Right forelimb (tissue), 1 donor: ENCODE measurements at regions not wholly inside any gene's neighbourhood (a gene's known extent, or its start where the extent isn't known, plus 50 kb on each side); places are given as distances from the start of the nearest gene placed in this dataset.

Experiments
- DNase-seq: peaks from one replicate; pipeline ENCODE4 v3.0.0-alpha.2; 2018

DNA sequence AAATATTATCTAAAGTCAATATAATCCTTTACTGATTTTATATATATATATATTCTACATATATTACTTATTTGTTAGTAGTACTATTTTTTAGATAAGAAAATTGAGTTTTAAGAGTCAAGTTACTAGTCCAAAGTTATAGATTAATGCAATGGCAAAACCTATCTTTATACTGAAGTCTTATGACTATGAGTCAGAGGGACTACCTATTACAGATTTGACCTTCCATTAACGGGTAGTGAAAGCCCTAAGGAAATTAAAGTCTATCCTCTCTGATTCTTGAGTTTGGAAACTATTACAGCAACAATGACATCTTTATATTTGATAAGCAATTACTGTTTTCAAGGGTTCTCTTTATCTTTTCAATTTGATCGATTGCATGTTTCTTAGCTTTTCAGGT, 315.8 kb downstream of the CASP12 start:
- DNase-seq: no peak

DNA sequence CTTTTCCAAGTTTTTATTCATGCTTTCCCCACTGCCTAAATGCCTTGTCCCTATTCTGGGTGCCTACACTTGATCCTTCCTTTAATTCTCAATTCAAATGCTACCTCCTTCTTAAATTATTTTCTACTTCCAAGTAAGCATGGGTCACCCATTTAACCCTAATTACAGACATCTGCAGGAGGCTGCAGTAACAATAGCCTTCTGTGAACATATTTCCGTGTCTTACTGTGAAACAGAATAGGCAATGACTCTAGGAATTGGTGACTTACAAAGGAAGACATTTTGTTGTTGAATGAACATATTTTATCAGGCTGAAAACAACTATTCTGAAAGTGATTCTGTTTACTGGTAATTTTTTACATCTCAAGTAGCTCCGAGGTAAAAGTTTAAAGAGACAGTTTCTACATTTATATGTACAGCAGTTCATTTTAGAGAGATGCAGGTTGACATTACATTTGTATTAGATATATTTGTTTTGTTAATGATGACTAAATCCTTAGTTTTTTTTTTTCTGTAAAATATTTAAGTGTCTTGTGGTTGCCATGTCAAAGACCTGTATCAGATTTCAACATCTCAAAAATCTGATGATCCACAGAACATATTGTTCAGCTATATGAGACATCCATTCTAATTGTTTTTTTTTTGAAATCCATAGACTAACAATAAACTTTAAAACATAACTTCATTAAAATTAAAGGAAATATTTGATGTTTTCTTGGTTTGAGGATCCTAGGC, 316.8 kb downstream of the CASP12 start:
- DNase-seq: no peak

DNA sequence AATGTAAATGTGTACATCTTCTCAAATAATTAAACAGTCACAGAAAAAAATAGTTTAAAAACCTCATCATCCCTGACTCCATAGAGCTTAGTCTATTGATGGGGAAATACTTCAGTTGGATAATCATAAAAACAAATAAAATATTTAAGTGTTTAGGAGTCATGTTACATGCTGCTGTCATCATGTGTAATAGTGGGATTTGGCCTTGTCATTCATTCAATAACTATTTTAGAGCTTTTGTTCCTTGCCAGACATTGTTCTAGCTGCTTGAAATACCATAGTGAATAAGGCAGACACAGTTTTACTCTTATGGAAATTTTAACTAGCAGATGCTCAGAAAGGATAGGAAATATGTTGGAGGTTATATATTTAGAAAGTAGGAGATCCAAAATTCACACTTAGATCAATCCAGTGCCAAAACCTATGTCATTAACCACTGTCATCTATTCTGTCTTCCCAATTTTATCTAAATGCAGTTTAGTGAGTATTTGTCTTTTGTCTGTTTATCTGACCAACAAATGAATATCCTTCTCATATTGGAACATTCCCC, 324.7 kb downstream of the CASP12 start:
- no peak for DNase-seq

DNA sequence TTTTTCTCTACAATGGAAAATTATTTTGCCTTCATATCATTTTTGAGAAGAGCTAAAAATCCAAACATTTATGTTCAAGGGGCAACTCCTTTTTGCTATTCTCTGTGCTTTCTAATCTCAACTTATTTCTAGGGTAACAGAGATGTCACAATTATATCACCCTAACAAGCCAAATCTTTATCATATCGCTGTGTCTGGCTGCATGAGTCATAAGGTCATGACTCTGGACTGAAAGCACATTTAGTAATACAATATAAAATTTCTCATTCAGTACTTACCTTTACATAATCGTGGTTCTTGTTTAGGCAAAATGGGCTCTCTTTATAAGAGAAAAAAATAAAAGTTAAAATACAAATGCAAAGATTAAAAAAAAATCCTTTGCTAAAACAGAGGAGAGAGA, 326.0 kb downstream of the CASP12 start:
- no peak for DNase-seq

DNA sequence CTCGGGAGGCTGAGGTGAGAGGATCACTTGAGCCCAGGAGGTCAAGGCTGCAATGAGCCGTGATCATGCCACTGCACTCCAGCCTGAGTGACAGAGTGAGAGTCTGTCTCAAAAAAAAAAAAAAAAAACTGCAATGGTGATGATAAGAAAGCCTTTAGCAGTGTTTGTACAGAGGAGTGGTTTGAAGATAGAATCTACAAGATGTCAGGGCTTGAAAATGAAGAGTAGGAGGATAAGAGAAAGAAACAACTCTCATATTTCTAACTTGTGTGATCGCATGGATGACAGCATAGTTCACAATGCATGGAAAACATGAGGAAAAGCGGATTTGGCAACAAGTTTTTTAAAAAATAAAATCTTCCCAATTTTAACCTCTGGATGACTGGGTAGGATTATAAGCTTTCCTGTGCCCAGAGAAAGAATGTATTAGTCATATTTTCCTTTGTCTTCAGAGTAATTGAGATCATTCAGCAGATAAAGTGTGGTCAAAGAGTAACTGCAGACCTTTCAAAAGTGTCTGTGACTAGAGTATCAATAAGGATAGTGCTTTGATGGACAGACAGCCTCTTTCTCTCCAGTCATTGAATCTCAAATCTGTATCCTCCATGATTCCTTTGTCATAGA, 328.1 kb downstream of the CASP12 start:
- no peak for DNase-seq

DNA sequence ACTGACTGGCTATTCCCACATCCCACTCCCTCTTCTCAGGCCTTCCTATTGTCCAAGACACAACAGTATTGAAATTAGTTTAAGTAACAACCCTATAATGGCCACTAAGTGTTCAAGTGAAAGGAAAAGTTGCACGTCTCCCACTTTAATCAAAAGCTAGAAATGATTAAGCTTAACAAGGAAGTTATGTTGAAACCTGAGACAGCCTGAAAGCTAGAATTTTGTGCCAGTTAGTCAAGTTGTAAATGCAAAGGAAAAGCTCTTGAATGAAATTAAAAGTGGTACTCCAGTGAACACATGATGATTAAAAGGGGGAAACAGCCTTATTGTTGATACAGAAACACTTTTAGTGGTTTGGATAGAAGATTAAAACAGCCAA, 332.7 kb downstream of the CASP12 start:
- DNase-seq: no peak

DNA sequence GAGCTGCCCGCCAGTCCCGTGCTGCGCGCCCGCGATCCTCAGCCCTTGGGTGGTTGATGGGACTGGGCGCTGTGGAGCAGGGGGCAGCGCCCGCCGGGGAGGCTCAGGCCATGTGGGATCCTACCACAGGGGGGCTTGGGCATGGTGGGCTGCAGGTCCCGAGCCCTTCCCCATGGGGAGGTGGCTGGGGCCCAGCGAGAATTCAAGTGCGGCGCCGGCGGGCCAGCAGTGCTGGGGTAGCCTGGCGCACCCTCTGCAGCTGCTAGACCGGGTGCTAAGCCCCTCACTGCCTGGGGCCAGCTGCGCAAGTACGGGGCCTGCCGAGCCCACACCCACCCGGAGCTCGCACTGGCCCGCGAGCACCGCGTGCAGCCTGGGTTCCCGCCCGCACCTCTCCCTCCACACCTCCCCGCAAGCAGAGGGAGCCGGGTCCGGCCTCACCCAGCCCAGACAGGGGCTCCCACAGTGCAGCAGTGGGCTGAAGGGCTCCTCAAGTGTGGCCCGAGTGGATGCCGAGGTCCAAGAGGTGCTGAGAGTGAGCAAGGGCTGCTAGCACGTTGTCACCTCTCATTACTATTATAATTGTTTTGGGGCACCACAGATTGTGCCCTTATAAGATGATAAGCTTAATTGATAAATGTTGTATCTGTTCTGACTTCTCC, 333.2 kb downstream of the CASP12 start:
- no peak for DNase-seq

DNA sequence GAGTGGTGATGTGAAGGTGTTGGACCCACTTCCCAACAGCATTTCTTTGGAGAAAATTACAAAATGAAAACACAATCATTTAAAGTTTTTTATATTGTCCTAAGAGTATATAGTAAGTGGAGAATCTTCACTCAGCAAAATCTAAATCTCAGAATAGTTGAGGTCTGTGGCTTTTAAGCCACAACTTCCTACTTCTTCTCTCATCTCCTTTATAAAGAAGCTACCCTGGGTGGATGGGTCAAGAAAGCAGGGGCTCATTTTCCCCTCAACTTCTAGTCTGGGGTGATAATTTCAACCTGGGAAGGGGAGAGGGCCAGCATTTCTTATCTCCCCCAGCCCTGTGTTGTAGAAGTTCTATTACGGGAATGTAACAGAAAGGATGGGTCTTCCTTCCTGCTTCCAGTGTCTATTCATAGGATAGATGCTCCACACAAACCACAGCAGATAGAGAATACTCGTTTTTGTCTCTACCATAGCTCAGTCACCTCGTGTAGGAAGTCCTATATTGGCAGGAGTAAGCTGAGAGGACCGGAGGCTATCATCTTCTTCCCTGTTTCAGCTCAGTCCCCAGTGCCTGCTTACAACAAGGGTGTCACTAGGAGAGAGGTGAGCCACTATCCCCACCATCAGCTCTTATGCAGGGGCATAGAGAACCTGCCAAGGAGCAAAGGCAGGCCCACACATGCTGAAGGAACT, 341.5 kb downstream of the CASP12 start:
- DNase-seq: no peak

DNA sequence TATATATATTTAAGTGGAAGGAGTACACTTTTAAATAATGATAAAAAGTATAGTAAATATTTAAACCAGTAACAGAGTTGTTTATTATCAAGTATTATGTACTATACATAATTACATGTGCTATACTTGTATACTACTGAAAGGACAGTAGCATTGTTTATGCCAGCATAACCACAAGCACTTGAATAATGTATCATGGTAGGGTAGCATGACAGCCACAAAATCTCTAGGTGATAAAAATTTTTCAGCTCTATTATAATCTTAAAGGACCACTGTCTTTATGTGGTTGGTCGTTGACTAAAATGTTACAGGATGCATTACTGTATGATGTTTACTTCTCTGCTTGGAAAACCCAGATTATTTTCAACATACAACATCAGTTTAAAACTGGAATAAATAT, 349.2 kb downstream of the CASP12 start:
- DNase-seq: no peak

DNA sequence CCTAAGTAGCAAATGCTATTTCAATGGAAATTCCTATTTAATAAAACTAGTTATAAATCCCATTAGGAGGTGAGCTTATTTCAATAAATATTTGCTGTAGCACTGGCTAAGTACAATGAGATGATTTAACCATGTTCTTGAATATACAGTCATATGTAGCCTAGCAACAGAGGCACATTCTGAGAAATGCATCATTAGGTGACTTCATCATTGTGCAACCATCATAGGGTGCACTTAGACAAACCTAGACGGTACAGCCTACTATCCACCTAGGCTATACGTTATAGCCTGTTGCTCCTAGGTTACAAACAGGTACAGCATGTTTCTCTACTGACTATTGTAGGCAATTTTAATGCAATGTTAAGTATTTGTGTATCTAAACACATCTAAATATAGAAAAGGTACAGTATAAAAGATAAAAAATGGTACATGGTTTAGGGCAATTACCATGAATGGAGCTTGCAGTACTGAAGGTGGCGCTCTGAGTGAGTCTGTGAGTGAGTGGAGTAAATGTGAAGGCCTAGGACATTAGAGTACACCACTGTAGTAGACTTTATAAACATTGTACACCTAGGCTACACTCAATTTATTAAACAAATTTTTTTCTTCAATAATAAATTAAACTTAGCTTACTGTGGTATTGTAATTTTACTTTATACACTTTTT, 350.1 kb downstream of the CASP12 start:
- DNase-seq: no peak

DNA sequence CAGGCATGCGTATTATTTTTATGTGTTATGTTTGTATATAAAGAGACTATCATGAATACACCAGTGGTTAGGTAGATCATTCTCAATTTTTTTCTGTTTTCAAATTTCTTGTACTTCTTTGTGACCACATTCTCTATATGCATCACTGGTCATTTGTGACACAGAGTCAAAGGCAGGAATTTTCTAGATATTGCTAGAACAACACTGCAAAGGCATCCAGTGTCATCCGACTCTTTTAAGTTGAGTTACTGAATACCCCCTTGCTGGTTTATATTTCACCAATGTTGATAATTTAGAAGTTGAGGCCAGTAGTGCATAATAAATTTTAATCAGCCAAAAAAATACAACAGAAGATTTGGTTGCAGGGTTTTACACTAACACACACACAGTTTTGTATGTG, 351.8 kb downstream of the CASP12 start:
- DNase-seq: no peak

DNA sequence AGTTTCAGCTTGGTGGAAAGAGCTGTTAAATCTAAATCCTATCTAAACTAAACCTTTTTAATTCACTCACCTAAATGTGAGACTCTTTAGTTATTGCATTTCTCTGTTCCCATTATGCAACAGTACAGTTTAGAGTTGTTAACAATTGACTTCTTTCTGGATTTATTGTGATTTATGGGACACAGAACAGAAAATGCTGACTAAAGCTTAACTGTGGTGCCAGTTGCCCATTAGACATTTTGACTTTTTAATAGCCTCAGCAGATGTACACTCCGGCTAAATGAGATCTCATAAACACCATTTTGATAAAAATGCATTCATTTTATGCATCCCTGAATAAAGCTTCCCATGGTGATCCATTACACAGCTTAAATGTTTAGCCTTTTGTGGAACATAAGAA, 356.6 kb downstream of the CASP12 start:
- no peak for DNase-seq

DNA sequence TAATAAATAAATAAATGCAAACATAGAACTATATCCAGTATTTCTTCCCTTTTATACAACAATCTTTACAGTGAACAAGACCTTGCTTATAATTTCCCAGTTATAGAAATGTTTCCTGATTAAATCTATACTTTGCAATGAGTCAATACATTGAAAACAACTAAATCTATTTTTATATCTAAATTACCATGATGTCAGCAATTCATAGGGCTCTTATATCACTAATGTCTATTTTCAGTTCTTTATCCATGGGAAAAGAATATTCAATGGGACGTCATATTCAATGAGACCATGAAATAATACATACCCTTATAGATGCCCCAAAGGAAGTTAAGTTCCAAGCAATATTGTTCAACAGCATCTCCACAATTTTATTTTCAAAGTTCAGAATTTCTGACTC, 359.9 kb downstream of the CASP12 start:
- DNase-seq: no peak

DNA sequence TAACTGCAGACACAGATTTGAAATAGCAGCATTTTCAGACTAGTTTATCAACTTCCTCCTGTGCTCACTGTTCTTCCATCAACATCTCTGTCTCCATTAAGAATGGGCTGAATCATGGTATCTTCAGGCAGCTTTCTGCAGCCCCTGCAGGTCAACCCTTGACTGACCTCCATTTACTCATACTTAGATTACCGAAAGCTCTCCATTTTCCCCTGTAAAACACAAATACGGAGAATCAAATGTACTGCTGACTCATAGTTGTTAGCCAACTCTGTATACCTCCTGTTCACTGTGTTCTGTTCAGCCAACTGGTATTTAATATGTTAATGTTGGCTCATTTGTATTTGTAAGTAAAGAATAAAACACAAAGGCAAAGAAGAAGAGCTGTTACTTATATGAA, 364.0 kb downstream of the CASP12 start:
- no peak for DNase-seq

DNA sequence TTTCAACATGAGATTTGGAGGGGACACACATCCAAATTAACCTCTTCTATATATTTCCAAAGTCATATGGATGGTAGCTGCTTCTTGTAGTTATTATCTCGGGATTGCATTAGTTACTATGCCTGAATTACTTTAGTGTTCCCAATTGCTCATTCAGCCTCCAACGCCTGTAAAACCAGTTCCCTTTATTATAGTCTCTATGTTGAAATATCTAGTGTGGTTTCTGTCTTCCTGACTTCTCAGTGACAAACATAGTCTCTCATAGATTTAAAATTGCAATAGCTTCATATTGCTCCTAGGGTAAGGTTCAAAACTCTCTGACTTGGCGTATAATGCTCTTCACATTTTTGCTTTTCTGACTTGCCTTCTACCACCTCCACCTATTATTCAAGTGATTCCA, 366.4 kb downstream of the CASP12 start:
- no peak for DNase-seq

DNA sequence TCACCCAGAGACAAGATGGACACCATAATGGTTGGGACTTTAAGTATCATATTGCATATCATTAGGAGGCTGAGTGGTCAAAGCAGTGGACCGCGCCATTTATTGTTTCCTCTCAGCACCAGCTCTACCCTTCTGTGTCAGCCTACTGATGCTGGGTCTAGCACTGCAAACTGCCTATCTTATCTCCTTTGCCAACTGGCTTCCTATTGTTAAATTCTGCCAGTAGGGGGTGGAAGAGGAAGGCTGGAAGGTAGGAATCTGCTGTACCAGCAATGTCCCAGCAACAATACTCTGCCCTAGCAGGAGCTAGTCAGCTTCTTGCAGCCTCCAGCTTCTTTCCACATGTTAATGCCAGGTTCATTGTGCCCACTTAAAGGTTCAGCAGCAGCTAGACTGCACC, 367.1 kb upstream of the PDGFD start:
- no peak for DNase-seq

DNA sequence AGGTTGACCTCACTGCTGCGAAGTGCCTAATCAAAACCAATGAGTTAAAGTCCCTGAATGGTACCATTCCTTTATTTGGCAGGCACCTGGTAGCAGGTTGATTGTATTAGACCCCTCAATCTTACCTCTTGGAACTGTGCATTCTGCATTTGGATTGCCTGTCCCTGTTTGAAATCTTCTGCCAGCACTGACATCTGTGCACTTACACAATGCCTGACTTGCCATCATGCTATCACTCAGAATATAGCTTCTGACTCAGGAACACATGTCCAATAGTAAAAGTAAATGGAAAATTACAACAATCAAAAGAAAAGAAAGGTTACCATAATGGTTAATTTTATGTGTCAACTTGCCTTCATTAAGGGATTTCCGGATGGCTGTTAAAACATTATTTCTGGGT, 366.0 kb upstream of the PDGFD start:
- no peak for DNase-seq

DNA sequence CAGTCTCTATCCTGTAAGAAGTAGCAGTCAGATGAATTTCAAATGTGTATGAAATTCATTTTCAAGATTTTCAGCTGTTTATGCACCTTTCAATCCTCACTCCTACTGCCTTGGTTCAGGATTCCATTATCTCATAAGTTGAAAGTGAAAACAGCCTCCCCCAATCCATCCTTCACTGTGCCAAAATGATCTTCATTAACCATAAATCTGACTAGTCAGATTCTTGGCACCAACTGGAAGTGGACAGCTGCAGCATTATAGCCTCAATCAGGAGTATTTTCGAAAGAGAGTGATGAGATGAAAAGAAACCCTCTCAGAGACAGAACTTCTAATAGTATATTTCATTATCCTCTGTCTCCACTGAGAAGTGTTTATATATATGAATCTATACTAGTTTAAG, 365.3 kb upstream of the PDGFD start:
- no peak for DNase-seq

DNA sequence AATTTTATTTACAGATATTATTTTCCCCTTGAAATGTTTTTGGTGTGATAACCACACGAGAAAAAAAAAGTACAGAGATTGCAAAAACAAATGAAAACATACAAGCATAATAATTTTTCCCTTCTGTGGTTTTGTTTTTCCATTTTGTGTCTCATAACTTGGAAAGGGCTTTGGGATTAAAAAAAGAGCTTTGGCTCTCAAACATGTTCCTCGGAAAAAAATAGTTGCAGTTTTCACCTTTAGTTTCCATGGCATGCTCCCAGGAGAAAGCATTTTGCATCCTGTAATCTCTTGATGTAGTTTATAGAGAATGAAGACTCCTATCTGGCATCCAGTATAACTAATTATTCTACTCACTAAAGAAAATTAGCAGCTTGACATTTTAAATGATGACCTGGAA, 362.1 kb upstream of the PDGFD start:
- no peak for DNase-seq

DNA sequence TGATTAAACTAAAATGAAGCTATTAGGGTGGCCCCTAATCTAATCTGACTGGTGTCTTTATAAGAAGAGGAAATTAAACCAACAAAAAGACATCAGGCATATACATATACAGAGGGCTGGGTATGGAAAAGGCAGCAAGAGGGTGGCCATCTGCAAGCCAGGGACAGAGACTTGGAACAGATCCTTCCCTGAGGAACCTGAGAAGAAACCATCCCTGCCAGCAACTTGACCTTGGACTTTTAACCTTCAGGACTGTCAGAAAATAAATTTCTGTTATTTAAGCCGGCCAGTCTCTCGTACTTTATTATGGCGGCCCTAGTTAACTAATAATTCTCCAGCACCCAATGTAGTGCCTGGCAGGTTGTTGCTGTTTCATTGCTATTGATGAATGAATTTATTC, 361.5 kb upstream of the PDGFD start:
- no peak for DNase-seq

DNA sequence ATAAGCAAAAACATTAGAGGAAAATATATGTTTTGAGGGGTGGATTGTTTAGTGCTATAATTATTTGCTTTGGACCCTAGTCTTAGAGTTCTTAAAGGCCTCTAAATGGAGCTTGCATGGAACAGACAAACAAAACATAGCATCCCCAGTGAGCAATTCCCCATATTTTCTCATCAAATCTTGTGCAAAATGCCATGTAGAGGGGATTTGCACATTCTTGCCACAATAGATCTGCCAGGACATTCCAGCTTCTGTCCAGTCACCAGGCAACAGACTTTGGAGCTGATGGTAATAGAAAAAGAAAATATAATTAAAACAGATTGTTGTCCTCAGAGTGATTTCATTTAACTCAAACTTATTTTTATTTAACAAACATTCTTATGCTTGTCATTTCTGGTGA, 360.3 kb upstream of the PDGFD start:
- DNase-seq: no peak

DNA sequence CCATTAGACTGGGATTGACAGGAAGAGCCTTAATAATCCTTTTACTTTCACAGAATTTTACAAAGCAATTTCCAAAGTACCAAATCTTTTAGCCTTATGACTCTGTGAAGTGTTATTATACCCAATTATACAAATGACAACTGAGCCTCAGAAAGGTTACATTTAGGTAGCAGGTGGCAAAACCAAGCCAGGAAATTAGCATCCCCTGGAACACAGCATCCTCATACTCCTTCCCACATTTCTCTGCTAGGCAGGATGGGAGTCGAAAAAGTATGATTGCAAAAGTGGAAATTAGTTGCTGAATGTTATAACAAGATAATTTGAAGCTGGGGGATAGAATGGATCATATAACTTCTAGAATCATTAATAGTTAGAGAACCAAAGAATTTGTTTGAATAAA, 359.7 kb upstream of the PDGFD start:
- no peak for DNase-seq

DNA sequence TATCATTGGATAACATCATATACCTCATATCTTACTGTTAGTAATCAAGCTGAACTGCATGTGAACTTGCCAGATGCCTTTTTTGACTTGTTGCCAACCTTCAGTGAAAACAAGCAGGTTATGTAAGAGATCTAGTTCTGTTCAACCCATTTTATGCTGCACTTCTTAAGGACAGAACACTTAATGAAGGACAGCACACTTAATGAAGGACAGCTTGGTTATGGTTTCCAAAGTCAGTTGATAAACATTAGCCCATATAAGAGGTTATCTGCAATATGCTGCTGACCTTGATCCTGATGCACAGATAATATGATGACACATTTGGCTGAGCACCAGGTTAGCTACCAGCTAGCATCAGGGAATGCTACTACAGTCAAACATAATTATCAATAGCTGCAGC, 358.7 kb upstream of the PDGFD start:
- no peak for DNase-seq
